ENCODE measurements at regions not wholly inside any gene's neighbourhood (a gene's known extent, or its start where the extent isn't known, plus 50 kb on each side); places are given as distances from the start of the nearest gene placed in this dataset.

GRCh38 chr10:52977581-52977980 lies 205.0 kb upstream of the MBL2 start:
- no peak for TF ChIP-seq EZH2 (IDR thresholded peaks at IDR 0.05; ENCODE audit: low read length)
- TF ChIP-seq CTCF (optimal IDR thresholded peaks at IDR 0.05 in 1 of 3, IDR thresholded peaks at IDR 0.05 in 1 of 3, conservative IDR thresholded peaks at IDR 0.05 in 1 of 3; ENCODE audit: extremely low read depth in 1 of 3, insufficient read depth in 2 of 3, low read length in 3 of 3), result no peak
- no peak for DNase-seq (ENCODE audit: low read depth, low spot score)
- Histone ChIP-seq H3K27me3 (ENCODE audit: control insufficient read depth, extremely low read depth, insufficient read depth, low read length) (no peaks in the 10 kb centered on the region), H3K9me3 (ENCODE audit: control insufficient read depth, low read depth, low read length) (no peaks in the 10 kb centered on the region), H3K27ac (ENCODE audit: control insufficient read depth, insufficient read depth, low read length) (no peak overlapping the region), H3K4me2 (ENCODE audit: control insufficient read depth, extremely low read depth, insufficient read depth, low read depth, low read length) (no peak overlapping the region), H3K36me3 (ENCODE audit: control insufficient read depth in 2 of 2, extremely low read depth in 1 of 2, insufficient read depth in 2 of 2, low read length in 2 of 2) (no peaks in the 10 kb centered on the region), H2AFZ (ENCODE audit: control insufficient read depth, low read length) (no peak overlapping the region), H3K79me2 (ENCODE audit: control insufficient read depth, insufficient read depth, low read length) (no peaks in the 10 kb centered on the region), H3K4me1 (ENCODE audit: control insufficient read depth, extremely low read depth, insufficient read depth, low read length) (no peaks in the 10 kb centered on the region), H3K4me3 (ENCODE audit: control insufficient read depth in 2 of 3, extremely low read depth in 1 of 3, insufficient read depth in 2 of 3, low read depth in 1 of 3, low read length in 3 of 3) (no peak overlapping the region), H3K9me1 (ENCODE audit: control insufficient read depth, extremely low read depth, insufficient read depth, low read length) (no peaks in the 10 kb centered on the region), H4K20me1 (ENCODE audit: control insufficient read depth, extremely low read depth, insufficient read depth, low read length) (no peaks in the 10 kb centered on the region), H3K9ac (ENCODE audit: control insufficient read depth, extremely low read depth, insufficient read depth, low read length) (no peak overlapping the region)
- dilution Hi-C loops (cut with MboI; ENCODE audit: extremely low pct_ligation_motif_present, low sequenced_read_pairs), result no loop called here
- FAIRE-seq, result no peak

- H3K4me2 ChIP-seq (ENCODE audit: control insufficient read depth, extremely low read depth, insufficient read depth, low read depth, low read length), result no peak overlapping the region
- dilution Hi-C loops (cut with MboI; ENCODE audit: extremely low pct_ligation_motif_present, low sequenced_read_pairs), result no loop called here
- H3K27ac ChIP-seq (ENCODE audit: control insufficient read depth, insufficient read depth, low read length), result no peak overlapping the region
- no peak overlapping the region for H3K4me3 ChIP-seq (ENCODE audit: control insufficient read depth in 2 of 3, extremely low read depth in 1 of 3, insufficient read depth in 2 of 3, low read depth in 1 of 3, low read length in 3 of 3)
- TF ChIP-seq EZH2 (IDR thresholded peaks at IDR 0.05; ENCODE audit: low read length), result no peak
- no peak for TF ChIP-seq CTCF (optimal IDR thresholded peaks at IDR 0.05 in 1 of 3, IDR thresholded peaks at IDR 0.05 in 1 of 3, conservative IDR thresholded peaks at IDR 0.05 in 1 of 3; ENCODE audit: extremely low read depth in 1 of 3, insufficient read depth in 2 of 3, low read length in 3 of 3)
- H2AFZ ChIP-seq (ENCODE audit: control insufficient read depth, low read length), result no peak overlapping the region
- H3K4me1 ChIP-seq (ENCODE audit: control insufficient read depth, extremely low read depth, insufficient read depth, low read length), result no peaks in the 10 kb centered on the region
- H3K9ac ChIP-seq (ENCODE audit: control insufficient read depth, extremely low read depth, insufficient read depth, low read length), result no peak overlapping the region
- DNase-seq (ENCODE audit: low read depth, low spot score) (no peak), FAIRE-seq (no peak)
- H3K36me3 ChIP-seq (ENCODE audit: control insufficient read depth in 2 of 2, extremely low read depth in 1 of 2, insufficient read depth in 2 of 2, low read length in 2 of 2), result no peaks in the 10 kb centered on the region
- no peaks in the 10 kb centered on the region for H3K9me3 ChIP-seq (ENCODE audit: control insufficient read depth, low read depth, low read length)
- H3K9me1 ChIP-seq (ENCODE audit: control insufficient read depth, extremely low read depth, insufficient read depth, low read length), result no peaks in the 10 kb centered on the region
- no peaks in the 10 kb centered on the region for H3K27me3 ChIP-seq (ENCODE audit: control insufficient read depth, extremely low read depth, insufficient read depth, low read length)
- no peaks in the 10 kb centered on the region for H4K20me1 ChIP-seq (ENCODE audit: control insufficient read depth, extremely low read depth, insufficient read depth, low read length)
- H3K79me2 ChIP-seq (ENCODE audit: control insufficient read depth, insufficient read depth, low read length), result no peaks in the 10 kb centered on the region
Observed at GRCh38 chr10:52967806-52968795, 195.5 kb upstream of the MBL2 start.
